ENCODE measurements at regions not wholly inside any gene's neighbourhood (a gene's known extent, or its start where the extent isn't known, plus 50 kb on each side); places are given as distances from the start of the nearest gene placed in this dataset.

- TF ChIP-seq ZSCAN18 (CRISPR knock-in tag; IDR thresholded peaks at IDR 0.05), result no peak
- TF ChIP-seq, protein P1, sequence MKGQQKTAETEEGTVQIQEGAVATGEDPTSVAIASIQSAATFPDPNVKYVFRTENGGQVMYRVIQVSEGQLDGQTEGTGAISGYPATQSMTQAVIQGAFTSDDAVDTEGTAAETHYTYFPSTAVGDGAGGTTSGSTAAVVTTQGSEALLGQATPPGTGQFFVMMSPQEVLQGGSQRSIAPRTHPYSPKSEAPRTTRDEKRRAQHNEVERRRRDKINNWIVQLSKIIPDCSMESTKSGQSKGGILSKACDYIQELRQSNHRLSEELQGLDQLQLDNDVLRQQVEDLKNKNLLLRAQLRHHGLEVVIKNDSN (CRISPR knock-in tag; IDR thresholded peaks at IDR 0.05), result no peak
Measured at GRCh38 chr5:167725741-167726140, 565.7 kb upstream of the WWC1 start (continued).

DNA sequence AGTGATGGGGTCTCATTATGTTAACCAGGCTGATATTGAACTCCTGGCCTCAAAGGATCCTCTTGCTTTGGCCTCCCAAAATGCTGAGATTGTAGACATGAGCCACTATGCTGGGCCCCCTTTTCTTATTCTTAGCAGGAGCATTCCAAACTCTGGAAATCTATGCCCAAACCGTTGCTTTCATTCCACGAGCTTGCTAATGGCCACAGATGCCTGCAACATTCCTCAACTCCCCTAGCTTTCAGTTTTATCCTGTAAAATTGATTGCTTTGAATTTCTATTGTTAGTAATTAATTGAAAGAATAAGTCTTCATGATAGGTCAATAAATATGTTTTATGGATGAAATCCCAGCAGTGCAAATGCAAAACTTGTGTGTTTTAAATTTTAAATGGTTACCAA, 564.8 kb upstream of the WWC1 start:
- Mint-ChIP-seq H3K9me3 (no peaks in the 10 kb centered on the region), H3K4me3 (no peak overlapping the region), H3K36me3 (0 out of 2 replicates have a peak, but pooled peaks cover 2% of the 10 kb centered on the region), H3K27me3 (ENCODE audit: low read depth) (peaks cover 6% of the 10 kb centered on the region), H3K27ac (no peak overlapping the region), H3K4me1 (peaks cover 58% of the 10 kb centered on the region)
- ChIA-PET POLR2A (no interaction called here), CTCF (interaction anchor here (0.6 to 2.3 kb wide), 3 partner anchors 321 to 931 kb away, joined by 4 to 10 read pairs (median 4); no protein-coding TSS in a partner anchor)
- TF ChIP-seq, protein P2, sequence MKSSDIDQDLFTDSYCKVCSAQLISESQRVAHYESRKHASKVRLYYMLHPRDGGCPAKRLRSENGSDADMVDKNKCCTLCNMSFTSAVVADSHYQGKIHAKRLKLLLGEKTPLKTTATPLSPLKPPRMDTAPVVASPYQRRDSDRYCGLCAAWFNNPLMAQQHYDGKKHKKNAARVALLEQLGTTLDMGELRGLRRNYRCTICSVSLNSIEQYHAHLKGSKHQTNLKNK (CRISPR knock-in tag; IDR thresholded peaks at IDR 0.05), result no peak
- no peak for TF ChIP-seq USF2 (CRISPR knock-in tag; IDR thresholded peaks at IDR 0.05)
- TF ChIP-seq ERG (CRISPR knock-in tag; IDR thresholded peaks at IDR 0.05), result no peak
- no peak for TF ChIP-seq FOXK1 (CRISPR knock-in tag; IDR thresholded peaks at IDR 0.05)
- TF ChIP-seq JAZF1 (CRISPR knock-in tag; IDR thresholded peaks at IDR 0.05), result no peak
- TF ChIP-seq NR1H2 (CRISPR knock-in tag; IDR thresholded peaks at IDR 0.05), result no peak
- no peak for TF ChIP-seq ATF1 (CRISPR knock-in tag; IDR thresholded peaks at IDR 0.05)
- no peak for TF ChIP-seq ZNF423 (CRISPR knock-in tag; IDR thresholded peaks at IDR 0.05)
- TF ChIP-seq ZNF512 (CRISPR knock-in tag; IDR thresholded peaks at IDR 0.05; ENCODE audit: borderline replicate concordance), result no peak
- TF ChIP-seq EMX1 (CRISPR knock-in tag; IDR thresholded peaks at IDR 0.05), result no peak
- no peak for TF ChIP-seq MXD4 (CRISPR knock-in tag; IDR thresholded peaks at IDR 0.05; ENCODE audit: borderline replicate concordance)
- TF ChIP-seq, protein P3, sequence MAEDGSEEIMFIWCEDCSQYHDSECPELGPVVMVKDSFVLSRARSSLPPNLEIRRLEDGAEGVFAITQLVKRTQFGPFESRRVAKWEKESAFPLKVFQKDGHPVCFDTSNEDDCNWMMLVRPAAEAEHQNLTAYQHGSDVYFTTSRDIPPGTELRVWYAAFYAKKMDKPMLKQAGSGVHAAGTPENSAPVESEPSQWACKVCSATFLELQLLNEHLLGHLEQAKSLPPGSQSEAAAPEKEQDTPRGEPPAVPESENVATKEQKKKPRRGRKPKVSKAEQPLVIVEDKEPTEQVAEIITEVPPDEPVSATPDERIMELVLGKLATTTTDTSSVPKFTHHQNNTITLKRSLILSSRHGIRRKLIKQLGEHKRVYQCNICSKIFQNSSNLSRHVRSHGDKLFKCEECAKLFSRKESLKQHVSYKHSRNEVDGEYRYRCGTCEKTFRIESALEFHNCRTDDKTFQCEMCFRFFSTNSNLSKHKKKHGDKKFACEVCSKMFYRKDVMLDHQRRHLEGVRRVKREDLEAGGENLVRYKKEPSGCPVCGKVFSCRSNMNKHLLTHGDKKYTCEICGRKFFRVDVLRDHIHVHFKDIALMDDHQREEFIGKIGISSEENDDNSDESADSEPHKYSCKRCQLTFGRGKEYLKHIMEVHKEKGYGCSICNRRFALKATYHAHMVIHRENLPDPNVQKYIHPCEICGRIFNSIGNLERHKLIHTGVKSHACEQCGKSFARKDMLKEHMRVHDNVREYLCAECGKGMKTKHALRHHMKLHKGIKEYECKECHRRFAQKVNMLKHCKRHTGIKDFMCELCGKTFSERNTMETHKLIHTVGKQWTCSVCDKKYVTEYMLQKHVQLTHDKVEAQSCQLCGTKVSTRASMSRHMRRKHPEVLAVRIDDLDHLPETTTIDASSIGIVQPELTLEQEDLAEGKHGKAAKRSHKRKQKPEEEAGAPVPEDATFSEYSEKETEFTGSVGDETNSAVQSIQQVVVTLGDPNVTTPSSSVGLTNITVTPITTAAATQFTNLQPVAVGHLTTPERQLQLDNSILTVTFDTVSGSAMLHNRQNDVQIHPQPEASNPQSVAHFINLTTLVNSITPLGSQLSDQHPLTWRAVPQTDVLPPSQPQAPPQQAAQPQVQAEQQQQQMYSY (CRISPR knock-in tag; IDR thresholded peaks at IDR 0.05), result no peak
- no peak for TF ChIP-seq ZNF138 (CRISPR knock-in tag; conservative IDR thresholded peaks at IDR 0.05)
- DNase-seq (ENCODE audit: low spot score) (no peak), ATAC-seq (peak; percentile 38; the same call in 1 of the 2 replicates)
